Posterior vena cava (tissue), 2 donors: ENCODE measurements at regions not wholly inside any gene's neighbourhood (a gene's known extent, or its start where the extent isn't known, plus 50 kb on each side); places are given as distances from the start of the nearest gene placed in this dataset.

Experiments
- DNase-seq: peaks from one replicate; pipeline ENCODE4 v3.0.0-alpha.2; 2020; ENCODE audit warnings: low spot score
- intact Hi-C, 2 donors: fragments of 100-400 bp; cut with DNase I; formaldehyde crosslinking; loops; one replicate each; pipeline versions ENCODE4 v1.14.1 to v1.14.2; 2022 to 2023
- donor health status: DM: yes; HTN: yes; CAD: no.
- donor health status: DM: yes; HTN: yes; CAD: no.

DNA sequence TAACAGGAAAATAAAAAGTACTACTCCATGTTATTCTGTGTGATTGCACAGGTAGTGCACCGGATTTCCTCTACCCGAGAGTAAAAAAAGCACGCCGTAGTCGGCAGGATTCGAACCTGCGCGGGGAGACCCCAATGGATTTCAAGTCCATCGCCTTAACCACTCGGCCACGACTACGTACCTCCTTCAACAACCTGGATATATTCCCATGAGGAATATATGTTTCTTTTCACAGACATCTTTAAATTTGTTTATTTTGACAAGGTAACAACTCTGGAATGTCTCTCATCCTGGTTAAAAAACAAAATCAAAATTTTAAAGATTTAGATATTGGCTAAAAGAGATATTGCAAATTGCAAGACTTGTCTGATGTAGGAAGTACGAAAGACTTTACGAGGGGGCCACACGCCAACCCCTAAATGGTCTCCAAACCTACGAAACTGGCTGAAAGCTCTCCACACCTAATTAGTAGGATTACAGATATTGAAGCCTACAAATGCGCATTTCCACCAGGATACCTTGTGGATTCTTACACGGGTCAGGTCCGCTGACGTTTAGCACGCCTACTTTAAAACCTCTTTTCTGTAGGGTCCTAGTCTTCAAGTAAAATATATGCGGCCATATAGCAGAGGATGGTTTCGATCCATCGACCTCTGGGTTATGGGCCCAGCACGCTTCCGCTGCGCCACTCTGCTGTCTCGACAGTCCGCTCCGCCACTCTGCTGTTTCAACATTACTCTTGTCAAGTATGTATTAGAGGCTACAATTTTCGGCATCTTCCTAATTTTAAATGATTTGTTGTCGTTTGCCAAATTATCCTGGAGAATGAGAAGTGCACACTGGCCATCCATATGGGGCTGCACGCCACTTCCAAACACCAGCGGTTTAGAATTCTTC lies 52.2 kb upstream of the BTN3A2 start:
- peak; percentile 89 for DNase-seq
- intact Hi-C loops = no loop called here
